ENCODE measurements at regions not wholly inside any gene's neighbourhood (a gene's known extent, or its start where the extent isn't known, plus 50 kb on each side); places are given as distances from the start of the nearest gene placed in this dataset.

DNA sequence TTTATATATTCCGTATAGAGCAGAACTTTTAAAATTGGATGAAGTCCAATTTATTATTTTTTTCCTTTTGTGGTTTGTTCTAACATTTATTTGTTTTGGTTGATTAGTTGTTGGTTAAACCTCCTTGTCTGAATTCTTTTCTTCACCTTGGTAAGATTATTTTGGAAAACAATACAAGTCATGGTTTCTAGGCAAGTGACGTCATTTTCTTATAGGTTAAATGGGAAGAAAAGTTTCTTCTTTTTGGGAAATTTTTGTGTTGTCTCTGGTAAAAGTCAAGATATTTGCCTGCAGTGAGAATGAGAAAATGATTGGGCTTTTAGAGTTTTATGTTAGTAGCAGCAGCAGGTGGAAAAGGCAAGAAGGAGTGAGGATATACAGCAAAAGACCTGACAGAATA is 197.9 kb downstream of the OTOR start:
- TF ChIP-seq, protein P1, sequence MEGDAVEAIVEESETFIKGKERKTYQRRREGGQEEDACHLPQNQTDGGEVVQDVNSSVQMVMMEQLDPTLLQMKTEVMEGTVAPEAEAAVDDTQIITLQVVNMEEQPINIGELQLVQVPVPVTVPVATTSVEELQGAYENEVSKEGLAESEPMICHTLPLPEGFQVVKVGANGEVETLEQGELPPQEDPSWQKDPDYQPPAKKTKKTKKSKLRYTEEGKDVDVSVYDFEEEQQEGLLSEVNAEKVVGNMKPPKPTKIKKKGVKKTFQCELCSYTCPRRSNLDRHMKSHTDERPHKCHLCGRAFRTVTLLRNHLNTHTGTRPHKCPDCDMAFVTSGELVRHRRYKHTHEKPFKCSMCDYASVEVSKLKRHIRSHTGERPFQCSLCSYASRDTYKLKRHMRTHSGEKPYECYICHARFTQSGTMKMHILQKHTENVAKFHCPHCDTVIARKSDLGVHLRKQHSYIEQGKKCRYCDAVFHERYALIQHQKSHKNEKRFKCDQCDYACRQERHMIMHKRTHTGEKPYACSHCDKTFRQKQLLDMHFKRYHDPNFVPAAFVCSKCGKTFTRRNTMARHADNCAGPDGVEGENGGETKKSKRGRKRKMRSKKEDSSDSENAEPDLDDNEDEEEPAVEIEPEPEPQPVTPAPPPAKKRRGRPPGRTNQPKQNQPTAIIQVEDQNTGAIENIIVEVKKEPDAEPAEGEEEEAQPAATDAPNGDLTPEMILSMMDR (IDR thresholded peaks at IDR 0.05; ENCODE audit: borderline replicate concordance, extremely low read depth, low read length, poor library complexity, severe bottlenecking) = no peak
- TF ChIP-seq EZH2 (IDR thresholded peaks at IDR 0.05; ENCODE audit: borderline replicate concordance, low read depth, low read length, severe bottlenecking) = no peak

All from DND-41 (cell line).